Upper lobe of left lung (tissue), 6 donors: ENCODE measurements at regions not wholly inside any gene's neighbourhood (a gene's known extent, or its start where the extent isn't known, plus 50 kb on each side); places are given as distances from the start of the nearest gene placed in this dataset.

Source experiments
- ATAC-seq, 2 donors: fragments of 200-7000 bp; cut with Tn5 transposase; one replicate each; pipeline ENCODE4 v1.9.1; 2022; ENCODE audit warnings: mild to moderate bottlenecking in 2 of 2, moderate library complexity in 2 of 2; ENCODE audit not compliant: low FRiP score in 2 of 2
- DNase-seq, 2 donors: peaks; one replicate each; pipeline ENCODE4 v3.0.0-alpha.2; 2019 to 2020
- H3K27ac ChIP-seq, 4 donors: fragments of 200-600 bp; sonication (generic); one replicate each; pipeline ENCODE4 v1.5.1; 2016 to 2019
- H3K27me3 ChIP-seq, 4 donors: fragments of 200-600 bp; sonication (generic); one replicate each; pipeline ENCODE4 v1.5.1; 2017 to 2019
- H3K36me3 ChIP-seq, 4 donors: fragments of 200-600 bp; sonication (generic); one replicate each; pipeline ENCODE4 v1.5.1; 2016 to 2019
- H3K4me1 ChIP-seq, 4 donors: fragments of 200-600 bp; sonication (generic); one replicate each; pipeline ENCODE4 v1.5.1; 2018 to 2019
- H3K4me3 ChIP-seq, 4 donors: fragments of 200-600 bp; sonication (generic); one replicate each; pipeline ENCODE4 v1.5.1; 2017 to 2019; ENCODE audit warnings: mild to moderate bottlenecking in 2 of 4, moderate library complexity in 1 of 4
- H3K9me3 ChIP-seq, 4 donors: fragments of 200-600 bp; sonication (generic); one replicate each; pipeline ENCODE4 v1.5.1; 2018 to 2019
- EP300 ChIP-seq, 4 donors: sonication (generic); formaldehyde crosslinking; IDR thresholded peaks; one replicate each; pipeline ENCODE4 v1.5.1; 2017; ENCODE audit warnings: antibody characterized with exemption in 4 of 4, control low read depth in 2 of 4
- POLR2A ChIP-seq, 4 donors: fragments of 450-650 bp; IDR thresholded peaks; one replicate each; pipeline ENCODE4 v1.5.1; 2016 to 2017; ENCODE audit warnings: antibody characterized with exemption in 4 of 4, mild to moderate bottlenecking in 2 of 4
- POLR2AphosphoS5 ChIP-seq, 2 donors: sonication (generic); formaldehyde crosslinking; IDR thresholded peaks; one replicate each; pipeline ENCODE4 v1.5.1; 2017; ENCODE audit warnings: antibody characterized with exemption in 2 of 2
- WGBS, 2 donors: methylation state at CpG; one replicate each; pipeline ENCODE4 v1.1.5; 2017 to 2018; 5-methylcytosine and 5-hydroxymethylcytosine counted together
- TF ChIP-seq, protein P1 (sequence below), 6 experiments: fragments of 450-650 bp in 4 of 6; fragments of 200-600 bp in 2 of 6; sonication (generic) in 2 of 6; IDR thresholded peaks; one replicate each; pipeline ENCODE4 v1.5.1; 2016 to 2019; ENCODE audit warnings: antibody characterized with exemption in 6 of 6
- donor health status: DM: no; HTN: no; CAD: no; lungs with moderate emphysema.
- donor health status: DM: no; HTN: yes; CAD: no; lungs with severe emphysema.

DNA sequence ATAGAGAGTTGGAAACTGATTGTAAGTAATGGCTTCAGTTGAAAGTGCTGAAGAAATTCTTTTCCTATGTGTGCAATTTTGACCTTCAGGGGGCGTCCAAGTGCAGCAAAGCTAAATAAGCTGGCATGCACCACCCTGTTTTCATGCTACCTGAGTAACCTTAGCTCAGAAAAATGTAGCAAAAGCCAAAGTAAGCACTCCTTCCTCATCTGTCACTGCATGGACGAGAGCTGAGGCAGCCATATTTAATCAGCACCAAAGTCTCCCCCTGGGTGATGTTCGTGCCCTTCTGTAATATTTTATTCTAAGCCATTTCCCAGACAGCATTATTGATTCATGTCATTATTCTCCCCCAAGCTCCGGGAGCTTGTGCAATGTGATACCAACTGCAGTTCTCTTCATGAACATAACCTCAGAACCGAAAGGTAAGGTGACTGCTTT lies 123.1 kb downstream of the RPS12 start:
- Histone ChIP-seq H3K4me1 (no peaks in the 10 kb centered on the region), H3K9me3 (no peaks in the 10 kb centered on the region), H3K36me3 (no peaks in the 10 kb centered on the region), H3K4me3 (no peak overlapping the region), H3K27me3 (no peaks in the 10 kb centered on the region), H3K27ac (no peak overlapping the region)
- no peak for TF ChIP-seq EP300 (IDR thresholded peaks at IDR 0.05)
- TF ChIP-seq, protein P1, sequence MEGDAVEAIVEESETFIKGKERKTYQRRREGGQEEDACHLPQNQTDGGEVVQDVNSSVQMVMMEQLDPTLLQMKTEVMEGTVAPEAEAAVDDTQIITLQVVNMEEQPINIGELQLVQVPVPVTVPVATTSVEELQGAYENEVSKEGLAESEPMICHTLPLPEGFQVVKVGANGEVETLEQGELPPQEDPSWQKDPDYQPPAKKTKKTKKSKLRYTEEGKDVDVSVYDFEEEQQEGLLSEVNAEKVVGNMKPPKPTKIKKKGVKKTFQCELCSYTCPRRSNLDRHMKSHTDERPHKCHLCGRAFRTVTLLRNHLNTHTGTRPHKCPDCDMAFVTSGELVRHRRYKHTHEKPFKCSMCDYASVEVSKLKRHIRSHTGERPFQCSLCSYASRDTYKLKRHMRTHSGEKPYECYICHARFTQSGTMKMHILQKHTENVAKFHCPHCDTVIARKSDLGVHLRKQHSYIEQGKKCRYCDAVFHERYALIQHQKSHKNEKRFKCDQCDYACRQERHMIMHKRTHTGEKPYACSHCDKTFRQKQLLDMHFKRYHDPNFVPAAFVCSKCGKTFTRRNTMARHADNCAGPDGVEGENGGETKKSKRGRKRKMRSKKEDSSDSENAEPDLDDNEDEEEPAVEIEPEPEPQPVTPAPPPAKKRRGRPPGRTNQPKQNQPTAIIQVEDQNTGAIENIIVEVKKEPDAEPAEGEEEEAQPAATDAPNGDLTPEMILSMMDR (IDR thresholded peaks at IDR 0.05), result peak in 3 of 6 experiments; percentile 21 to 42 (median 40)
- TF ChIP-seq POLR2A (IDR thresholded peaks at IDR 0.05), result no peak
- ATAC-seq, result no peak
- DNase-seq, result peak in 1 of 2 donors; percentile 30
- WGBS, 2 donors, result 50 to 51% methylated on average over 5 of the region's 5 CpGs

DNA sequence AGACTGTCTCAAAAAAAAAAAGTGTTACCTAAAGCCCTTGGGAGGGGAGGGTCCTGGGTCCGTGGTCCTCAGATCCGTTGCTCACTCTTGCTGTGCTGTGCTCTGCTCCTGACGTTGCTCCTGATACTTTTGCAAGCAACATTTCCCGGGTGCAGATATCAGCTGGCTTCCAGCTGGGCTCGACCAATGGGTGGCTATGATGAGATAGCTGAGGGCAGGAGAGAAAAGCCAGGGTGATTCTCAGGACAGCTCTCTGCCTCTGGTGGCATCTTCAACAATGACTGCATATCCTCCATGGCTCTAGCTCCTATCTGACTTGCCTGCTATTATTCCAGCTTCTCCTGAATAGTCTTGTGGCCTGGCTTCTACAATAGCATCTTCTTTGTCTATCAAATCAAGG lies 134.5 kb downstream of the RPS12 start:
- WGBS, 2 donors, result 74 to 81% methylated on average over 5 of the region's 5 CpGs
- Histone ChIP-seq H3K36me3 (no peaks in the 10 kb centered on the region), H3K4me1 (no peaks in the 10 kb centered on the region), H3K27ac (no peak overlapping the region), H3K4me3 (no peak overlapping the region), H3K9me3 (no peaks in the 10 kb centered on the region), H3K27me3 (no peaks in the 10 kb centered on the region)
- ATAC-seq (no peak), DNase-seq (no peak)
- TF ChIP-seq POLR2AphosphoS5 (IDR thresholded peaks at IDR 0.05) (no peak), EP300 (IDR thresholded peaks at IDR 0.05) (no peak), POLR2A (IDR thresholded peaks at IDR 0.05) (no peak)
- TF ChIP-seq, protein P1 (IDR thresholded peaks at IDR 0.05), result no peak

DNA sequence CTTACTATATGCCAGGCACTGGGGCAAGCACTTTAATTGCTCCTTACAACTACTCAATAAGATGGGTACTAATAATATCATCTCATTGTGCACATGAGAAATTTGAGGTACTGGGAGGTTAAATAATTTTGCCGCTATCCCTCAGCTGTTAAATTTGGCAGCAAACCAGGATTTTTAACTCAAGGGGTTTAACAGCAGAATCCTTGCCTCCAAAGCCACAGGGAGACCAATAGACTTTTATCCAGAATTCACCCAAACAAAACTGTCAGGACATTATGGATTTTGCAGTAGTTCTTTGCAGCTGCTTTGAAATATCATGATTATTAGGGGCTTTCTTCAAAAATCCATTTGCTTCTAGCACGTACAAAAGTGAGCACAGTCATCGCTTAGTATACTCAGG lies 136.2 kb downstream of the RPS12 start:
- WGBS, 2 donors, result 75 to 87% methylated on average over 3 of the region's 3 CpGs
- Histone ChIP-seq H3K9me3 (no peaks in the 10 kb centered on the region), H3K4me1 (no peaks in the 10 kb centered on the region), H3K27ac (no peak overlapping the region), H3K4me3 (no peak overlapping the region), H3K36me3 (no peaks in the 10 kb centered on the region), H3K27me3 (no peaks in the 10 kb centered on the region)
- DNase-seq (no peak), ATAC-seq (no peak)
- TF ChIP-seq EP300 (IDR thresholded peaks at IDR 0.05) (no peak), POLR2A (IDR thresholded peaks at IDR 0.05) (no peak), POLR2AphosphoS5 (IDR thresholded peaks at IDR 0.05) (no peak)
- TF ChIP-seq, protein P1 (IDR thresholded peaks at IDR 0.05), result no peak

DNA sequence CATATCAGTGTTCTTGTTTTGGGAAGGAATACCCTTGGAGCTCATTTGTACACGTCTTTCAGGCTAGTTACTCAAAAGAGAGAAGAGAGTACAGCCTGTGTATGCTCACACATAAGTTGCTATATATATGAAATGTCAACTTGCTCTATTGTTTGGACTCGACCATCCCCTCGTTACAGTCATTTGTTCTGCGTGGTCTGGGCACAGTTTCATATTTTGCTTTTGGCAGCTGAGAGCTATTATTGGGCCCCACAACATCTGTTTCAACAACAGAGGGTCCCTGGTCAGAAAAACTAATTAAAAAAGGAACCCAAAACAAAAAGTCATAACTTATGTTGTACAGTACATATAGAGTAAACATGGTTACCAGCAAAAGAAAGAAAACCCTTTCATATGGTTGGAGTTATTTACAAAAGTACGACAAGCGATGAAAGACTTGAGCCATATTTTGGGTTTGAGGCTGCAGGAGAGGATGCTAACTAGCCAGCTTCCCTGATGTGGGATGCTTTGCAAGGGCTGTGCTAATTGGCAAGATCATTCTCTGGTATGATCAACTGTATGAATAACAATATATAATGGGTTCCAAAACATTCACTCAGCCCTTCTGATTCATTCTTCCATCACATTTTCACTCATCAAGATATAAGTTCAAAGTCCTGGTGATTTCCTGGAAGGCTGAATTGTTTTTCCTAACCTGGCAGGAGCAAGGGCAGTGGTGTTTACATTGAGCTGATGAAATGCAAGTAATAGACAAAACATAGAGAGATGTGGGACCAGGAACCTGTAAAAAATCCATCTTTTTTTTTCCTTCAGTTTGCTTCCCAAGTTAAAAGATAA lies 137.9 kb downstream of the RPS12 start:
- no peak overlapping the region for H3K27ac ChIP-seq
- H3K27me3 ChIP-seq, result no peaks in the 10 kb centered on the region
- no peaks in the 10 kb centered on the region for H3K4me1 ChIP-seq
- H3K9me3 ChIP-seq, result no peaks in the 10 kb centered on the region
- no peak for TF ChIP-seq POLR2A (IDR thresholded peaks at IDR 0.05)
- TF ChIP-seq POLR2AphosphoS5 (IDR thresholded peaks at IDR 0.05), result no peak
- TF ChIP-seq, protein P1 (IDR thresholded peaks at IDR 0.05), result no peak
- TF ChIP-seq EP300 (IDR thresholded peaks at IDR 0.05), result no peak
- DNase-seq, result no peak
- no peak for ATAC-seq
- WGBS, 2 donors, result 64 to 65% methylated on average over 6 of the region's 6 CpGs
- no peak overlapping the region for H3K4me3 ChIP-seq
- H3K36me3 ChIP-seq, result no peaks in the 10 kb centered on the region

DNA sequence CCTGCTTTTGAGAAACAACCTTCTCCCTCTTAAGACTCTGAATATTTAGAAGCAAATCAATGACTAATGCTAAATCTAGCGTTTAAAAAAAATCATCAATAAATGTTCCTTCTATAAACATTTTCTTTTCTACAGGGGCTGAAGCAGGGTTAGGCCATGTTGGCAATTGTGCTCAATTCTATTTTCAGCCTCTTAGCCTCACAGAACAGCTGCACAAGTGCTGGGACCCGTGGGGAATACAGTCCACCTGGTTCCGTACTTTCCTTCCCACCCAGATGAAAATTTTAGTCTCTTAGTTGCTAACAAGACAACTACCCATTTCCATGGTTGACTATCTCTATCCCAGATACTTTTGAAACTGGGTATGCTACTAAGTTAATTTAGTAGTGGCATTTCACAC lies 138.6 kb downstream of the RPS12 start:
- Histone ChIP-seq H3K36me3 (no peaks in the 10 kb centered on the region), H3K27me3 (no peaks in the 10 kb centered on the region), H3K4me1 (no peaks in the 10 kb centered on the region), H3K27ac (no peak overlapping the region), H3K9me3 (no peaks in the 10 kb centered on the region), H3K4me3 (no peak overlapping the region)
- ATAC-seq, result no peak
- TF ChIP-seq POLR2AphosphoS5 (IDR thresholded peaks at IDR 0.05) (no peak), POLR2A (IDR thresholded peaks at IDR 0.05) (no peak), EP300 (IDR thresholded peaks at IDR 0.05) (no peak)
- TF ChIP-seq, protein P1 (IDR thresholded peaks at IDR 0.05), result no peak
- DNase-seq, result no peak
- WGBS, 2 donors, result 66 to 81% methylated on average over 3 of the region's 3 CpGs
